ENCODE measurements at regions not wholly inside any gene's neighbourhood (a gene's known extent, or its start where the extent isn't known, plus 50 kb on each side); places are given as distances from the start of the nearest gene placed in this dataset.

DNA sequence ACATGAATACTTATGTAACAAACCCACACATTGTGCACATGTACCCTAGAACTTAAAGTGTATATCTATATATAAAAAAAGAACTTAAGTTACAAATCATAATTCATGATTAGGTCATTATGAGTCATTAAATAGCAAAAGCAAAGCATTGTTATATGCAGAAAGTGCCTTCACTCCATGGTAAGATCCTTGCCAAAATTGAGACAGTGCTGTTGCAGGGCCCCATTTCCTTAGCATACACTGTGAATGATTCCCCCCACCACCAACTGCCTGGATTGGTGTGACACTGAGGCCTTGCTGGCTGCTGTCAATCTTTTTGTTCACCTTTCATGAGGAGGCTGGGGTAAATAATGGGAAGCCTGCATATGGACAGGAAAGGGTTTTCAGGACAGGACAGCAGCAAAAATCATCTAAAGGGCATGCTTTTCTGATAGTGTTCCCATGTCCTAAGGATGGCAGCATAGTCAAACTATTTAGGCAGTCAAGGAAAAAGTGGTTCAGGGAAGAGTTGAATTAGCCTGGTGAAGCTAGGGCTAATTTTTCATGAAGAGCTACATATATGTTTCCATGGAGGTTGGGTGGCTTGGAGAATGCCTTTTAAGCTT, 188.2 kb upstream of the ASCC3 start:
- no peaks in the 10 kb centered on the region for H3K9me3 ChIP-seq (ENCODE audit: control insufficient read depth, low read depth, low read length)
- no peak overlapping the region for H4K91ac ChIP-seq (ENCODE audit: insufficient read length, low read depth, low read length)
- no peak overlapping the region for H3T11ph ChIP-seq (ENCODE audit: low read length)
- Mint-ChIP-seq H3K4me3 (no peak overlapping the region), H3K27me3 (ENCODE audit: low read depth) (no peaks in the 10 kb centered on the region; the same call in 1 of the 2 replicates), H3K4me1 (no peaks in the 10 kb centered on the region), H3K36me3 (ENCODE audit: insufficient read depth in 1 of 3, low read depth in 3 of 3) (peaks cover 3 to 9% (median 5%) of the 10 kb centered on the region in 3 experiments; a peak in 4 of 7 replicates), H3K9me3 (peaks cover 15% of the 10 kb centered on the region in 2 experiments), H3K27ac (no peak overlapping the region)
- no peak overlapping the region for H2BK12ac ChIP-seq (ENCODE audit: insufficient read length, low read depth, low read length)
- no peaks in the 10 kb centered on the region for H4K20me1 ChIP-seq (ENCODE audit: control insufficient read depth, insufficient read depth, insufficient read length)
- H3K79me2 ChIP-seq (ENCODE audit: insufficient read depth, low read length) = no peaks in the 10 kb centered on the region
- no peaks in the 10 kb centered on the region for H3K79me1 ChIP-seq (ENCODE audit: insufficient read depth, low read depth, low read length, poor library complexity, severe bottlenecking)
- no peak overlapping the region for H3K4ac ChIP-seq (ENCODE audit: low read depth, low read length)
- H2AK5ac ChIP-seq (ENCODE audit: insufficient read length, low read length) = no peak overlapping the region
- H3K27me3 ChIP-seq (ENCODE audit: insufficient read depth, low read length) = no peaks in the 10 kb centered on the region
- no peak overlapping the region for H4K8ac ChIP-seq (replicated peaks; ENCODE audit: insufficient read length, low read depth, low read length)
- no peak overlapping the region for H3K4me2 ChIP-seq (ENCODE audit: insufficient read depth, insufficient read length, low read length)
- H3K23me2 ChIP-seq (ENCODE audit: insufficient read length, low read depth, low read length, poor library complexity, severe bottlenecking) = no peaks in the 10 kb centered on the region
- H2BK20ac ChIP-seq (ENCODE audit: low read depth, low read length, poor library complexity, severe bottlenecking) = no peak overlapping the region
- no peak overlapping the region for H3K56ac ChIP-seq (ENCODE audit: insufficient read length, low read depth, low read length)
- H3K4me1 ChIP-seq (ENCODE audit: insufficient read depth, low read length) = no peaks in the 10 kb centered on the region
- no peak for DNase-seq
- H2BK5ac ChIP-seq (ENCODE audit: insufficient read length, low read length) = no peak overlapping the region
- no peak overlapping the region for H4K5ac ChIP-seq (ENCODE audit: insufficient read length, low read depth, low read length)
- TF ChIP-seq, protein P1, sequence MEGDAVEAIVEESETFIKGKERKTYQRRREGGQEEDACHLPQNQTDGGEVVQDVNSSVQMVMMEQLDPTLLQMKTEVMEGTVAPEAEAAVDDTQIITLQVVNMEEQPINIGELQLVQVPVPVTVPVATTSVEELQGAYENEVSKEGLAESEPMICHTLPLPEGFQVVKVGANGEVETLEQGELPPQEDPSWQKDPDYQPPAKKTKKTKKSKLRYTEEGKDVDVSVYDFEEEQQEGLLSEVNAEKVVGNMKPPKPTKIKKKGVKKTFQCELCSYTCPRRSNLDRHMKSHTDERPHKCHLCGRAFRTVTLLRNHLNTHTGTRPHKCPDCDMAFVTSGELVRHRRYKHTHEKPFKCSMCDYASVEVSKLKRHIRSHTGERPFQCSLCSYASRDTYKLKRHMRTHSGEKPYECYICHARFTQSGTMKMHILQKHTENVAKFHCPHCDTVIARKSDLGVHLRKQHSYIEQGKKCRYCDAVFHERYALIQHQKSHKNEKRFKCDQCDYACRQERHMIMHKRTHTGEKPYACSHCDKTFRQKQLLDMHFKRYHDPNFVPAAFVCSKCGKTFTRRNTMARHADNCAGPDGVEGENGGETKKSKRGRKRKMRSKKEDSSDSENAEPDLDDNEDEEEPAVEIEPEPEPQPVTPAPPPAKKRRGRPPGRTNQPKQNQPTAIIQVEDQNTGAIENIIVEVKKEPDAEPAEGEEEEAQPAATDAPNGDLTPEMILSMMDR (conservative IDR thresholded peaks at IDR 0.05) = 0 out of 3 replicates have a peak, but pooled peaks have one; percentile 13
- H3K9ac ChIP-seq (ENCODE audit: extremely low read depth, insufficient read length, low read length) = no peak overlapping the region
- no peak overlapping the region for H2AFZ ChIP-seq (ENCODE audit: low read length)
- H3K14ac ChIP-seq (ENCODE audit: insufficient read depth, low read length) = no peak overlapping the region
- H2BK15ac ChIP-seq (ENCODE audit: low read depth, low read length) = no peak overlapping the region
- no peak overlapping the region for H3K23ac ChIP-seq (ENCODE audit: insufficient read length, low read depth, low read length)
- no peak overlapping the region for H2BK120ac ChIP-seq (ENCODE audit: low read depth, low read length, poor library complexity, severe bottlenecking)
- no peak overlapping the region for H3K18ac ChIP-seq (ENCODE audit: insufficient read length, low read depth, low read length)
- no peak overlapping the region for H3K27ac ChIP-seq (ENCODE audit: insufficient read length, low read depth, low read length)

All from H9 (cell line).